ENCODE measurements at regions not wholly inside any gene's neighbourhood (a gene's known extent, or its start where the extent isn't known, plus 50 kb on each side); places are given as distances from the start of the nearest gene placed in this dataset.

- no peak for DNase-seq
Measured at GRCh38 chr3:117919621-117920020, 1115.0 kb downstream of the IGSF11 start.

GRCh38 chr3:117920253-117920898, 1114.3 kb downstream of the IGSF11 start:
- Histone ChIP-seq H3K4me1 (no peaks in the 10 kb centered on the region), H3K27ac (no peak overlapping the region), H3K4me3 (no peak overlapping the region), H3K9me3 (no peaks in the 10 kb centered on the region), H3K27me3 (no peaks in the 10 kb centered on the region), H3K36me3 (no peaks in the 10 kb centered on the region)
- 46 to 67% (median 47%) methylated on average over 7 of the region's 7 CpGs for WGBS, 5 donors
- DNase-seq, result peak in 1 of 2 donors; percentile 17
- TF ChIP-seq POLR2A (IDR thresholded peaks at IDR 0.05) (no peak), EP300 (IDR thresholded peaks at IDR 0.05) (no peak), POLR2AphosphoS5 (IDR thresholded peaks at IDR 0.05) (no peak), CTCF (IDR thresholded peaks at IDR 0.05) (no peak)
- intact Hi-C loops (cut with DNase I; ENCODE audit: low total_unique reads), result no loop called here

More at GRCh38 chr3:117919621-117920020, 1115.0 kb downstream of the IGSF11 start:
- H3K4me3 ChIP-seq, result no peak overlapping the region
- 45 to 75% (median 55%) methylated on average over 1 of the region's 1 CpG for WGBS, 5 donors
- H3K27ac ChIP-seq, result no peak overlapping the region
- H3K4me1 ChIP-seq, result no peaks in the 10 kb centered on the region
- intact Hi-C loops (cut with DNase I; ENCODE audit: low total_unique reads), result no loop called here
- no peaks in the 10 kb centered on the region for H3K36me3 ChIP-seq
- no peaks in the 10 kb centered on the region for H3K9me3 ChIP-seq
- no peaks in the 10 kb centered on the region for H3K27me3 ChIP-seq
- no peak for TF ChIP-seq POLR2AphosphoS5 (IDR thresholded peaks at IDR 0.05)
- no peak for TF ChIP-seq POLR2A (IDR thresholded peaks at IDR 0.05)
- no peak for TF ChIP-seq EP300 (IDR thresholded peaks at IDR 0.05)
- TF ChIP-seq CTCF (IDR thresholded peaks at IDR 0.05), result no peak

- Histone ChIP-seq H3K27me3 (no peaks in the 10 kb centered on the region), H3K36me3 (no peaks in the 10 kb centered on the region), H3K4me3 (no peak overlapping the region), H3K27ac (no peak overlapping the region), H3K9me3 (no peaks in the 10 kb centered on the region), H3K4me1 (no peaks in the 10 kb centered on the region)
- no peak for DNase-seq
- intact Hi-C loops (cut with DNase I; ENCODE audit: low total_unique reads), result no loop called here
- TF ChIP-seq EP300 (IDR thresholded peaks at IDR 0.05) (no peak), CTCF (IDR thresholded peaks at IDR 0.05) (no peak), POLR2A (IDR thresholded peaks at IDR 0.05) (no peak), POLR2AphosphoS5 (IDR thresholded peaks at IDR 0.05) (no peak)
- WGBS, 5 donors, result 77 to 87% (median 85%) methylated on average over 3 of the region's 3 CpGs
Measured at GRCh38 chr3:117921411-117921810, 1113.2 kb downstream of the IGSF11 start.

GRCh38 chr3:117922039-117922438, 1112.6 kb downstream of the IGSF11 start:
- Histone ChIP-seq H3K4me1 (no peaks in the 10 kb centered on the region), H3K27me3 (no peaks in the 10 kb centered on the region), H3K27ac (no peak overlapping the region), H3K9me3 (no peaks in the 10 kb centered on the region), H3K4me3 (no peak overlapping the region), H3K36me3 (no peaks in the 10 kb centered on the region)
- WGBS, 5 donors, result 64 to 88% (median 77%) methylated on average over 4 of the region's 4 CpGs
- TF ChIP-seq EP300 (IDR thresholded peaks at IDR 0.05) (no peak), POLR2AphosphoS5 (IDR thresholded peaks at IDR 0.05) (no peak), POLR2A (IDR thresholded peaks at IDR 0.05) (no peak), CTCF (IDR thresholded peaks at IDR 0.05) (no peak)
- intact Hi-C loops (cut with DNase I; ENCODE audit: low total_unique reads), result no loop called here
- DNase-seq, result no peak
